HG03066 (cell line): ENCODE measurements at regions not wholly inside any gene's neighbourhood (a gene's known extent, or its start where the extent isn't known, plus 50 kb on each side); places are given as distances from the start of the nearest gene placed in this dataset.

Experiments
- ATAC-seq: cut with Tn5 transposase; IDR thresholded peaks from one replicate; pipeline ENCODE4 v1.9.1; 2021; ENCODE audit warnings: low read depth; ENCODE audit not compliant: unreplicated experiment

- ATAC-seq, result no peak
Measured at GRCh38 chr20:7302250-7302649, 534.8 kb downstream of the BMP2 start.

DNA sequence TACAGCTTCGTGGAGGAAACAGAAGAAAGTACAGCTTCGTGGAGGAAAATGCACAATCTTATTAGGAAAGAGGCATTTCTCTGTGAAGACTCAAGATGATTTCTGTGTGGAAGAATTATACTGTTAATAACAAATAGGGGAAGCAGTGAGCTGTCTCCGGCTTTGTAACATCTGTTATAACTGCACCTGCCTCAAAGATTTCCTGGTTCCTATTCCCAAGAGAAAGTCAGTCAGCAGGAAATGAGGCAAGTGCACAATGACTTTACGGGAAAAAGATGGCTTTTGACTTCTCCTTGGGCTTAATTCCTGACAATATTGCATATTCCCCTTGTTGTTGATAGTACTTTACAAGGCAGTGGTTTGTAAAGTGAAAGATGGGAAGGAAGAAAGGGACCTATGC is 538.5 kb downstream of the BMP2 start:
- no peak for ATAC-seq

- no peak for ATAC-seq
Measured at GRCh38 chr20:7308163-7308562, 540.7 kb downstream of the BMP2 start.

DNA sequence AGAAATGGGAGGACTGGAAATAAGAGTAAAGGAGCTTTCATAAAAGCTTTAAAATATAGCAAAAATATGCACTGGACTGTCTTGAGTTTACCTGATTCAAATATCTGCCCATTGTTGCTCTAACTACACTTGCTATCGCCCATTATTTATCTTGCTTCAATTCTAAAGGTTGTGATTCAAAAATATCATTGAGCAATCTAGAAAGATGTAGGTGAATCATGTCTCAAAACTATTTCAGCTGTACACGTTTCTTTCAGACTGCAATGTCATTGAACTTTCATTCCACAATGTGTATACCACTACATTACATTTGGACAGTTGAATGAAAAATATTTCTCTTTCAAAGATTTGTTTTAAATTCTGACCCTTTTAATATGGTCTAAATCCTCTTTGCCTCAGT is 545.6 kb downstream of the BMP2 start:
- no peak for ATAC-seq

DNA sequence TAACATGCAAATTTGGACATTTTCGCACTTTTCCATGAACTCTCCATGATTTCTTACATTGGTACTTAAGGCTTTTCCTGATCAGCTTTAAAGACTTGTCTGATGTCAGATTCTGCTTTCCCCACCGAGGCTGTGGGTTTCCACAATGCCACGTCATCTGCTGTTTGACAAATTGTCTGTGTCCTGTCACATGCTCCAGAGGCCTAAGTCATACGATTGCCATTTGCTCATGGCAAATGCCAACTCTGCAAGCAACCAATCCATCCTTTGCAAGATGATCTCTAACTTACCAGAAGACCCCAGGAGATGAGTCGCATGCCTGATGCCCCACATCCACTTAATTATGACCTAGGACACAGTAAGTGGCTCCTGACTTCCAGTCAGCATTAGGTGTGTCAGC is 556.5 kb downstream of the BMP2 start:
- ATAC-seq, result no peak

- ATAC-seq, result no peak
Measured at GRCh38 chr20:7327810-7328209, 560.3 kb downstream of the BMP2 start.

DNA sequence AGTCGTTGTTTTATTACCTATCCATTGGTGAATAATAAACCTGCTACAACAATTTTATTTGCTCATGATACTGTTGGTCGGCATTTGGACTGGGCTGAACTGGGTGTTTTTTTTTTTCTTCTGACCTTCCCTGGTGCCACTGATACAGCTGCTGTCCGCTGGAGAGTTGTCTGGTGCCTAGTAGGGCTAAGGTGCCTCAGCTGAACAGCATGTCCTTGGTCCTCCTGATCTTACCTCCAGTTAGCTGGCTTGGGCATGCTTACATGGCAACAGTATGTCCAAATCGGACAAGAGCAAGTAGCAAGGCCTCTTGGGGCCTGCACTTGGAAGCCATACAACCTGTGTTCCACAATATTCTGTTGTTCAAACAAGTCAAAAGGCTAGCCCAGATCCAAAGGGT is 563.4 kb downstream of the BMP2 start:
- no peak for ATAC-seq

GRCh38 chr20:7332169-7332568 is 564.7 kb downstream of the BMP2 start:
- no peak for ATAC-seq

DNA sequence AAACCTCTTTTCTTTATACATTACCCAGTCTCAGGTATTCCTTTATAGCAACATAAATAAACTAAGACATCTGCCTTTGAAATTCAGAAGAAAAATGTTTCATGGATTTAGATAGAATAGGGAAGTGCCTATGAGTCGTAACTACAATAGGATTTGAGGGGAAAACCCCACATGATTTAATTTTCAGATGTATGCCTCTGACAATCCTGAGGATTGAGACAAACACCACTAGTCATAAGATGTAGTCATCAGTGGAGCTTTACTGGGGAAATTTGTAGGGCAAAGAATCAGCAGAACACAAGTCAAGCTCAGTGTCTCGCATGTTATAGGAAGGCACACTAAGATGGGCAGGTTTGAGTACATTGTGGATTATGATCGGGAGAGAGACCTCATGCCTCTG is 566.4 kb downstream of the BMP2 start:
- ATAC-seq, result no peak

DNA sequence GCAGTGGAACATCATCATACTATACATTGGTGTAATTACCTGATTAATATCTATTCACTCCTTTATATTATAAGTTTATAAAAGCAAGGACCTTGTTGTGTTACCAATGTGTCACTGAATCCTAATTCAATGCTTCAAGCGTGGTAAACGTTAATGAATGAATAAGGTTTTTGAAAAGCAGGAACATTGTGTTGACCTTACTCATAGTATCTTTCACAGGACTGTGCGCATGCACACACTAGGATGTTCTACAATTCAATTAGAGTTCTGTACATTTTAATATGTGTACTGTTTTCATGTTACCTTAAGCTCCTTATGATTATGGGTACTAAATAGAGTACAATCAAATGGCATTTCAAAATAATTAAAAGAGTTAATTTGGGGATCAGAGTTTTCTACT is 578.5 kb downstream of the BMP2 start:
- no peak for ATAC-seq

DNA sequence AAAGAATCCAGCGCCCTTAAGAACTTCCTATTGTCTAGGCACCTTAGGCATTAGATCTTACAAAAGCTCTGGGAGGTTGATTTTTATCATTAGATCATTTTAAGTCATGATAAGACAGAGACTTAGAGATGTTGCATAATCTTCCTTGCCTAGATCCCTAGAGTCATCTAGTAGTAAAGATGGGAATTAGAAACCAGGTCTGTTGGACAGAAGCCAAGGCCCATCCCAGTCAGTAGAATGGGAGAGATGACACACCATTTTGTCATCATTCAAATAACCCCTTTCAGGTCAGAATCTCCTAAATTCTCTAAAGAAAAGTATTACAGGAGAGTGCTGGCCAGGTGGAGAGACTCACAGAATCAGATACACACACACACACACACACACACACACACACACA is 579.1 kb downstream of the BMP2 start:
- no peak for ATAC-seq

DNA sequence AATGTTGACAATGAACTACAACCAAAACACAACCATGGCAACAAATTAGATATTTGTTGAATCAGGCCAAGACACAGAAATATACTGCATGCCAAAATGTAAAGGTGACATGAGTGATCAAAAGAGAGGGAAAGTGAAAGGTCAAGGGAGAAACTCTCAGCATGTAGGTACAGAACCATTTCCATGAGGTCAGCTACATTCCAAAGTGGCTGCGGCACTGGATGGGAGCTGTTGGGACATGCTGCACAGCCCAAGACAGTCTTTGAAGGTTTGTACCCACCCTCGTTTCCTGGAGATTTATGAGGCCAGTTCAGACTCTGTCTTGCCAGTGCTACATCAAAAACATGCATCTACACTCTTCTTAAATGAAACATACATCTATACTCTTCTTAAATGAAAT is 579.9 kb downstream of the BMP2 start:
- ATAC-seq, result no peak

DNA sequence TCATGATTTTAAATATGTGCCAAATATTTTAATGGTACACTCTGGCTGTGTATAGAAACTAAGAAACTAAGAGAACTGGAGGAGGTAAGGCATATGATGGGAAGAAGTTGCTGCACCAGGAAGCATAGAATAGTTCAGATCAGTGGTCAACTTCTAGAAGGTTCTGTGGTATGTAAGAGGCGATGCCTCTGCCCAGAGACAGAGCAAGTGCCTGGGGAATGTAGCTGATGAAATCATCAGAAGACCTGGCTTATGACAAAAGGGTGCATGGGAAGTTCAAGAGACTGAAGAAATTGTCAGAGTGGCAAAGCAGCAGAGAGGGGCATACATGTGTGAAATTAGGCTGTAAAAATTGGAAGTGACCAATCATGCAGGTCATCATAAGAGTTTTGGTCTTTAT is 580.8 kb downstream of the BMP2 start:
- no peak for ATAC-seq

GRCh38 chr20:7352165-7352564 is 584.7 kb downstream of the BMP2 start:
- no peak for ATAC-seq

- ATAC-seq, result no peak
Measured at GRCh38 chr20:7355051-7355450, 585.2 kb downstream of the HAO1 start.

GRCh38 chr20:7358670-7359069 is 581.6 kb downstream of the HAO1 start:
- no peak for ATAC-seq

- ATAC-seq, result no peak
Measured at GRCh38 chr20:7359739-7360138, 580.5 kb downstream of the HAO1 start.

- ATAC-seq, result no peak
Measured at GRCh38 chr20:7361321-7361720, 578.9 kb downstream of the HAO1 start.

- ATAC-seq, result no peak
Measured at GRCh38 chr20:7361931-7362330, 578.3 kb downstream of the HAO1 start.

- ATAC-seq, result no peak
Measured at GRCh38 chr20:7362601-7363000, 577.7 kb downstream of the HAO1 start.

DNA sequence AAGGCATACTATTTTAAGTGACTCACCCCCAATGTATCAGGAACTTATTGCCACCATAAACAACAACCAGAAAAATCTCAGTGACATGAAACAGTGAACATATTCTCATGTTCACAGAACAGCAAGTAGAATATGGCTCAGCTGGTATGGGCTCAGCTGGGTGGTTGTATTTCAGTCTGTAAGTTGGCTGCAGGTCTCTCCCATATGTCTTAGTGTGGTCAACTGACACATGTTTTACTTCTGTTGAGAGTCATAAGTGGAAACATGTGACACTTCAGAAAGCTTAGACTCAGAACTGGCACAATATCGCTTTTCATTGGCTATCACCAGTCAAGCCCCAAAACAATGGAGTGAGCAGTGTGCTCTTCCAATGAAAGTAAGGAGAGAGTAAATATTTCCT is 574.1 kb downstream of the HAO1 start:
- no peak for ATAC-seq

DNA sequence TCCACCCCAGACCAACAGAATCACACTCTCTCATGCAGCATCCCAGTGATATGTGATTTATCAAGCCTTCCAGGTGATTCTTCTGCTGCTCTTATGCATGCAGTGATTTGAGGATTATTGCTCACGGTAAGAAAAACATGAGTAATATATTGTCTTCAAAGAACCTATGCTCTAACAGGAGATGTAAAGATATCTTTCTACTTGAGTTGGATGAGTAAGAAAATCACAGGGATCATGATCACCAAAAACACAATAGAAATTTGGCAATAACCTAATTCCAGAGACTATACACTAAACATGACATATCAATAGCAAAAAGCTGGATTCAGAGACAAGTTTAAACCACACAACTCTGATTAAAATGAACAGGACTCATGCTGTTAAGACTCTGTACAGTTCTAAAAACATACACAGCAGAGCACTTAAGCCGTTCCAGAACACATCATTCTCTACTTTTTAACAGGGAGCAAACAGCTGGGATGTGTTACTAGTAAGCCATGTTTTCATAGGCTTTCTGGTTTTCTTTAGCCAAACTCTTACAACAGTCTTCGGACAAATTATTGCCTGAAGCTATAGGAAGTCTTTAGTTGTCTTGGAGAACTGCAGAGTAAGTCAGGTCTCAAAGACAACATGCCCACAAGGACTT is 568.6 kb downstream of the HAO1 start:
- no peak for ATAC-seq

DNA sequence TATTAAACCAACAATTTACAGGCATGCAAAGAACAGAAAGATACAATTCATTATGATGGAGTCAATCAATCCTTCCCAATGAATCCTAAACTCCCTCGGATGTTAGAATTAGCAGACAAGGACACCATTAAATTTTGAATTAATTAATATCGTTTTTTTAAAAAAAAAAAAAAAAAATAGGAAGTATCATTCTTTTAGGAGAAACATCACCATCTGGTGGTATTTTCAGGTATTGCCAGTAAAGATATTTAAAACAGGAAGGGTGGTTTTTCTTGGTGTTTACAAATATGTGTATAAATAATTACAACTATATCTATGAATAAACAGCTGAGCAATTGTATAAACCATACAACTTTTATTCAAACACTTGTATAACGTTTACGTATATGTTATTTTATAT is 564.4 kb downstream of the HAO1 start:
- ATAC-seq, result no peak
